ENCODE measurements at regions not wholly inside any gene's neighbourhood (a gene's known extent, or its start where the extent isn't known, plus 50 kb on each side); places are given as distances from the start of the nearest gene placed in this dataset.

GRCh38 chr7:156529956-156530355 lies 110.6 kb upstream of the RNF32 start:
- TF ChIP-seq CTCF (IDR thresholded peaks at IDR 0.05 in 4 of 5, conservative IDR thresholded peaks at IDR 0.05 in 1 of 5) (no peak), POLR2A (IDR thresholded peaks at IDR 0.05) (no peak)

Data from gastrocnemius medialis (tissue), 4 donors.